ENCODE measurements at regions not wholly inside any gene's neighbourhood (a gene's known extent, or its start where the extent isn't known, plus 50 kb on each side); places are given as distances from the start of the nearest gene placed in this dataset.

DNA sequence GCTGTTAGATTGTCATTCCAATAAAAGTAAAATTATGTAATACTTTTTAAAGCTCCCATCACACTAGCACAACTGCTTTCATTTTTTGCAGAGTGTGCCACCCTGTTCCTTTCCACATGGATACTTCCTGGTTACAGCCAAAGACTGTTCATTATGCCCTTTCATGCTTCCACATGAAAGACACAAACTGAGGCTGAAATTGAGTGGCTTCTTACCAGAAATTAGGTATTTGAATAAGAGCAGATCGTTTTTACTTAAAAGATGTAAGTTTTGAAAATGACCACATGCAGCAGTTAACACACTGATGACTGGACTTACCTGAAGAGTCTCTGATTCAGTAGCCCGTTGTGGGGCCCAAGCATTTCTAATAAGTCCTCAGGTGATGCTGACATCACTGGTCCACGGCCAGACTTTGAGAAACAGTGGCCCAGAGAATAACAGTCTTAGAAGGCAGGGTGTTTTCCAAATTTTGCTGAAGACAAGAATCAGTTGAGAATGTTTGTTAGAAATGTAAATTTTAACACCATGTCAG is 187.6 kb upstream of the DMRT1 start:
- Histone ChIP-seq H3K9me3 (ENCODE audit: control insufficient read depth in 1 of 2, low read length in 2 of 2) (no peaks in the 10 kb centered on the region), H3K4me1 (ENCODE audit: control insufficient read depth in 1 of 2, insufficient read depth in 2 of 2, low read length in 2 of 2) (peaks cover 3 to 16% of the 10 kb centered on the region in 2 donors), H3K27ac (ENCODE audit: low read depth, low read length) (no peak overlapping the region), H3K27me3 (ENCODE audit: control insufficient read depth in 1 of 2, insufficient read depth in 2 of 2, low read length in 2 of 2) (no peaks in the 10 kb centered on the region), H3K9ac (ENCODE audit: low read depth in 1 of 2, low read length in 2 of 2) (no peak overlapping the region), H3K4me3 (ENCODE audit: low read depth in 1 of 2, low read length in 2 of 2) (no peak overlapping the region), H3K36me3 (ENCODE audit: control insufficient read depth in 1 of 2, insufficient read depth in 2 of 2, low read length in 2 of 2) (peaks cover 0 to 2% of the 10 kb centered on the region in 2 donors)

DNA sequence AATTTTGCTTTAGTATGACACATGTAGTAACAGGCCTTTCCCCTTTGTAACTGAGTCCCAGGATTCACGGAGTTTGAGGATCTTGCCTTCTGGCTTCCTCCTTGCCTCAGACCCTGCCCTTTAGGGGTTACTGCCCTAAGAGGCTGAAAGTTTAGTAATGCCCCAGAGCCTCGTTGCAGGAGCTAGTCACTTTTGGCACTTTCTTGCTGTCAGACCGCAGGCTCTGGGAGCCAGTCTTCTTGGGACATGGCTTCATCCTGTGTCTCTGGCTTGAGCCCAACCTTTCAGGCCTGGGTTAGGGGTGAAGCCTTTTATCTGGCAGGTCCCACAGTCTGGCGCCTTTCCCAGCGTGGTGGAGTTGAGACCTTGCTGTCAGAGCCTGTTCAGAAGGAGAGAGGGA is 185.6 kb upstream of the DMRT1 start:
- no peak overlapping the region for H3K9ac ChIP-seq (ENCODE audit: low read depth in 1 of 2, low read length in 2 of 2)
- H3K4me1 ChIP-seq (ENCODE audit: control insufficient read depth in 1 of 2, insufficient read depth in 2 of 2, low read length in 2 of 2), result peaks cover 3 to 7% of the 10 kb centered on the region in 2 donors
- no peak overlapping the region for H3K27ac ChIP-seq (ENCODE audit: low read depth, low read length)
- H3K9me3 ChIP-seq (ENCODE audit: control insufficient read depth in 1 of 2, low read length in 2 of 2), result no peaks in the 10 kb centered on the region
- no peaks in the 10 kb centered on the region for H3K27me3 ChIP-seq (ENCODE audit: control insufficient read depth in 1 of 2, insufficient read depth in 2 of 2, low read length in 2 of 2)
- H3K36me3 ChIP-seq (ENCODE audit: control insufficient read depth in 1 of 2, insufficient read depth in 2 of 2, low read length in 2 of 2), result peaks cover 0 to 2% of the 10 kb centered on the region in 2 donors
- H3K4me3 ChIP-seq (ENCODE audit: low read depth in 1 of 2, low read length in 2 of 2), result no peak overlapping the region

- H3K4me3 ChIP-seq (ENCODE audit: low read depth in 1 of 2, low read length in 2 of 2), result no peak overlapping the region
- H3K9ac ChIP-seq (ENCODE audit: low read depth in 1 of 2, low read length in 2 of 2), result no peak overlapping the region
- H3K9me3 ChIP-seq (ENCODE audit: control insufficient read depth in 1 of 2, low read length in 2 of 2), result no peaks in the 10 kb centered on the region
- peaks cover 3 to 7% of the 10 kb centered on the region in 2 donors for H3K4me1 ChIP-seq (ENCODE audit: control insufficient read depth in 1 of 2, insufficient read depth in 2 of 2, low read length in 2 of 2)
- H3K27ac ChIP-seq (ENCODE audit: low read depth, low read length), result no peak overlapping the region
- H3K36me3 ChIP-seq (ENCODE audit: control insufficient read depth in 1 of 2, insufficient read depth in 2 of 2, low read length in 2 of 2), result no peaks in the 10 kb centered on the region
- H3K27me3 ChIP-seq (ENCODE audit: control insufficient read depth in 1 of 2, insufficient read depth in 2 of 2, low read length in 2 of 2), result no peaks in the 10 kb centered on the region
These were observed 184.4 kb upstream of the DMRT1 start for GRCh38 chr9:656926-657568.

DNA sequence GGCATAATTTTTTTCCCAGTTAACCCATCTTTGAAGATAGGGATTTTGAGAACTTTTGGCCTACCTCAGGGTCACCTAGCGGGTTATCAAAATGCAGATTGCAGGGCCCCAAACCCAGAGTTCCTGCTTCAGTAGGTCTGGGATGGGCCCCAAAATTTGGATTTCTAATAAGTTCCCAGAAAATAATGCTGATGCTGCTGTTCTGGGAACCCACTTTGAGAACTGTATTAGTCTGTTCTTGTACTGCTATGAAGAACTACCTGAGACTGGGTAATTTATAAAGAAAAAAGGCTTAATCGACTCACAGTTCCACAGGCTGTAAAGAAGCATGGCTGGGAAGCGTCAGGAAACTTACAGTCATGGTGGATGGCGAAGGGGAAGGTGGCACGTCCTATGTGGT is 182.2 kb upstream of the DMRT1 start:
- H3K4me1 ChIP-seq (ENCODE audit: control insufficient read depth in 1 of 2, insufficient read depth in 2 of 2, low read length in 2 of 2), result peaks cover 3 to 7% of the 10 kb centered on the region in 2 donors
- no peaks in the 10 kb centered on the region for H3K36me3 ChIP-seq (ENCODE audit: control insufficient read depth in 1 of 2, insufficient read depth in 2 of 2, low read length in 2 of 2)
- H3K27ac ChIP-seq (ENCODE audit: low read depth, low read length), result no peak overlapping the region
- no peak overlapping the region for H3K4me3 ChIP-seq (ENCODE audit: low read depth in 1 of 2, low read length in 2 of 2)
- no peak overlapping the region for H3K9ac ChIP-seq (ENCODE audit: low read depth in 1 of 2, low read length in 2 of 2)
- H3K27me3 ChIP-seq (ENCODE audit: control insufficient read depth in 1 of 2, insufficient read depth in 2 of 2, low read length in 2 of 2), result no peaks in the 10 kb centered on the region
- no peaks in the 10 kb centered on the region for H3K9me3 ChIP-seq (ENCODE audit: control insufficient read depth in 1 of 2, low read length in 2 of 2)

GRCh38 chr9:660227-660626 is 181.3 kb upstream of the DMRT1 start:
- no peak overlapping the region for H3K27ac ChIP-seq (ENCODE audit: low read depth, low read length)
- H3K4me1 ChIP-seq (ENCODE audit: control insufficient read depth in 1 of 2, insufficient read depth in 2 of 2, low read length in 2 of 2), result peaks cover 3 to 7% of the 10 kb centered on the region in 2 donors
- H3K27me3 ChIP-seq (ENCODE audit: control insufficient read depth in 1 of 2, insufficient read depth in 2 of 2, low read length in 2 of 2), result no peaks in the 10 kb centered on the region
- H3K4me3 ChIP-seq (ENCODE audit: low read depth in 1 of 2, low read length in 2 of 2), result no peak overlapping the region
- H3K36me3 ChIP-seq (ENCODE audit: control insufficient read depth in 1 of 2, insufficient read depth in 2 of 2, low read length in 2 of 2), result no peaks in the 10 kb centered on the region
- no peaks in the 10 kb centered on the region for H3K9me3 ChIP-seq (ENCODE audit: control insufficient read depth in 1 of 2, low read length in 2 of 2)
- no peak overlapping the region for H3K9ac ChIP-seq (ENCODE audit: low read depth in 1 of 2, low read length in 2 of 2)

DNA sequence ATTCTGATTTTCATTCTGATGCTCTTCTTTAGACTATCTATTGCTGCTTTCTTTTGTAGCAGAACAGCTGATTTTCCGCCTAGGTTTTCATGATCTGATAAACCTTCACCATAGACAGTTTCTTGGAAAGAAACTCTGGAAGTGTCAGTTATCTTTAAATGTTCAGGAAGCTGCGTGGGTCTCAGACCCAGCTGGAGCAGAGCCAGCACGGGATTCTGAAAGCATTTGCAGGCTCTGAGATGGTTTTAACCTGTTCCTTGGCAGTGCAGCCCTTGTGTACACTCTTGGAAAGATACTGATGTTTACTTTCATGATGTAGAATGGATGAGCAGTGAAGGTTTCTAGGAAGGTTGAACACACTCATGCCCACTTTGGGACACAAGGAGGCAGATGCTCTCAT is 178.0 kb upstream of the DMRT1 start:
- Histone ChIP-seq H3K27ac (ENCODE audit: low read depth, low read length) (no peak overlapping the region), H3K4me1 (ENCODE audit: control insufficient read depth in 1 of 2, insufficient read depth in 2 of 2, low read length in 2 of 2) (no peaks in the 10 kb centered on the region), H3K9ac (ENCODE audit: low read depth in 1 of 2, low read length in 2 of 2) (no peak overlapping the region), H3K27me3 (ENCODE audit: control insufficient read depth in 1 of 2, insufficient read depth in 2 of 2, low read length in 2 of 2) (no peaks in the 10 kb centered on the region), H3K9me3 (ENCODE audit: control insufficient read depth in 1 of 2, low read length in 2 of 2) (no peaks in the 10 kb centered on the region), H3K36me3 (ENCODE audit: control insufficient read depth in 1 of 2, insufficient read depth in 2 of 2, low read length in 2 of 2) (no peaks in the 10 kb centered on the region), H3K4me3 (ENCODE audit: low read depth in 1 of 2, low read length in 2 of 2) (no peak overlapping the region)

DNA sequence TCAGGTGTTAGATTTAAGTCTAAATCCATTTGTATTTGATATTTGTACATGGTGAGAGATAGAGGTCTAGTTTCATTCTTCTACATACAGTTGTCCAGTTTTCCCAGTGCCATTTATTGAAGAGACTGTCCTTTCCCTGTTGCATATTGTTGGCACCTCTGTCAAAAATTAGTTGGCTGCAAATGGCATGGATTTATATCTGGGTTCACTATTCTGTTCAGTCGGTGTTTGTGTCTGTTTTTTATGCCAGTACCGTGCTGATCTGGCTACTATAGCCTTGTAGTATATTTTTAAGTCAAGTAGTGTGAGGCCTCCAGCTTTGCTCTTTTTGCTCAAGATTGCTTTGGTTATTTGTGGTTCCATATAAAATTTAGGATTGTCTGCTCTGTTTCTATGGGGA is 176.2 kb upstream of the DMRT1 start:
- H3K27ac ChIP-seq (ENCODE audit: low read depth, low read length), result no peak overlapping the region

DNA sequence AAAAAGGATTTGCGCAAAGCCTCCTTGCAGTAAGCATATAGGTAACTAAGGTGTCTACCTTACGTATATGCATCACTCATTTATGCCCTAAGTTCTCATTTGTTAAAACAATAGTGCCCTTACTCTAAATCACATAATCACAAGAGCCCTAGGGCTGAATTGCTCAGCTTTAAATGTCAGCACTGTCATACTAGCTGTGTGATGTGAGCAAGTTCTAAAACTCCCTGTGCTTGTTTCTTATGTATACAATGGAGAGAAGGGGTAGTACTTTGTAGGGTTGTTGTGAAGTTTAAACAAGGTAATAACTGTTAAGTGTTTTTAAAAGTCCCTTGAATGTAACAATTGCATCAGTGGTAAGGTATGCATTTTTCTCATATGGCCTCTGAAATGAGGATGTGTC is 169.5 kb upstream of the DMRT1 start:
- Histone ChIP-seq H3K4me1 (ENCODE audit: control insufficient read depth in 1 of 2, insufficient read depth in 2 of 2, low read length in 2 of 2) (peaks cover 0 to 10% of the 10 kb centered on the region in 2 donors), H3K9ac (ENCODE audit: low read depth in 1 of 2, low read length in 2 of 2) (no peak overlapping the region), H3K36me3 (ENCODE audit: control insufficient read depth in 1 of 2, insufficient read depth in 2 of 2, low read length in 2 of 2) (no peaks in the 10 kb centered on the region), H3K4me3 (ENCODE audit: low read depth in 1 of 2, low read length in 2 of 2) (no peak overlapping the region), H3K27me3 (ENCODE audit: control insufficient read depth in 1 of 2, insufficient read depth in 2 of 2, low read length in 2 of 2) (no peaks in the 10 kb centered on the region), H3K9me3 (ENCODE audit: control insufficient read depth in 1 of 2, low read length in 2 of 2) (peaks cover 0 to 3% of the 10 kb centered on the region in 2 donors), H3K27ac (ENCODE audit: low read depth, low read length) (no peak overlapping the region)

More for the DNA sequence above, 176.2 kb upstream of the DMRT1 start:
- Histone ChIP-seq H3K4me1 (ENCODE audit: control insufficient read depth in 1 of 2, insufficient read depth in 2 of 2, low read length in 2 of 2) (no peaks in the 10 kb centered on the region), H3K9ac (ENCODE audit: low read depth in 1 of 2, low read length in 2 of 2) (no peak overlapping the region), H3K4me3 (ENCODE audit: low read depth in 1 of 2, low read length in 2 of 2) (no peak overlapping the region), H3K27me3 (ENCODE audit: control insufficient read depth in 1 of 2, insufficient read depth in 2 of 2, low read length in 2 of 2) (no peaks in the 10 kb centered on the region), H3K9me3 (ENCODE audit: control insufficient read depth in 1 of 2, low read length in 2 of 2) (peaks cover 0 to 3% of the 10 kb centered on the region in 2 donors), H3K36me3 (ENCODE audit: control insufficient read depth in 1 of 2, insufficient read depth in 2 of 2, low read length in 2 of 2) (no peaks in the 10 kb centered on the region)

GRCh38 chr9:672851-673250 is 168.6 kb upstream of the DMRT1 start:
- H3K9me3 ChIP-seq (ENCODE audit: control insufficient read depth in 1 of 2, low read length in 2 of 2), result peaks cover 0 to 3% of the 10 kb centered on the region in 2 donors
- no peaks in the 10 kb centered on the region for H3K27me3 ChIP-seq (ENCODE audit: control insufficient read depth in 1 of 2, insufficient read depth in 2 of 2, low read length in 2 of 2)
- H3K4me3 ChIP-seq (ENCODE audit: low read depth in 1 of 2, low read length in 2 of 2), result no peak overlapping the region
- H3K27ac ChIP-seq (ENCODE audit: low read depth, low read length), result no peak overlapping the region
- H3K36me3 ChIP-seq (ENCODE audit: control insufficient read depth in 1 of 2, insufficient read depth in 2 of 2, low read length in 2 of 2), result no peaks in the 10 kb centered on the region
- H3K9ac ChIP-seq (ENCODE audit: low read depth in 1 of 2, low read length in 2 of 2), result no peak overlapping the region
- peaks cover 0 to 13% of the 10 kb centered on the region in 2 donors for H3K4me1 ChIP-seq (ENCODE audit: control insufficient read depth in 1 of 2, insufficient read depth in 2 of 2, low read length in 2 of 2)

DNA sequence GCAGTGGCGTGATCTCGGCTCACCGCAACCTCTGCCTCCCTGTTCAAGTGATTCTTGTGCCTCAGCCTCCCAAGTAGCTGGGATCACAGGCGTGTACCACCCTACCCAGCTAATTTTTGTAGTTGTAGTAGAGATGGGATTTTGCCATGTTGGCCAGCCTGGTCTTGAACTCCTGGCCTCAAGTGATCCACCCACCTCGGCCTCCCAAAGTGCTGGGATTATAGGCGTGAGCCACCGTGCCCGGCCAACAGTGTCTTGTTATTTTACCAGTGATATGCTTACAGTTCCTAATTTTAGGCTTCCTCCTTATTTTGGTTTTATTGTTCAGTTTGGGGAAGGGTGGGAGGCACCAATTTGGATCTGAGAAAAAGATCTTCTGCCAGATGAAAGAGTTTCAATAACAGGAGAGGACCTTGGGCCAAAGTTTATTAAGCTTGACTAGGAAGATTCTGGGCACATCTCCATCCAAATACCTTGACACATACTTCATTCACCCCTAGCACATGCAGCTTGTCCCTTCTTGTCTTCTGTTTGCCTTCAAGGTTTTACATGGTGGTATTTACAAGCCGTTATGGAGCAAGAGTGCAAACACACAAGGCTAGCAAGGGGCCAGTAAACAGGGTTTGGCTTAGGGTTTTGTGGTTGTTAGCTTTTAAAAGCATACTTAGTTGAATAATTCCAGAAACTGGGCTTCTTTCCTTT is 168.1 kb upstream of the DMRT1 start:
- Histone ChIP-seq H3K36me3 (ENCODE audit: control insufficient read depth in 1 of 2, insufficient read depth in 2 of 2, low read length in 2 of 2) (no peaks in the 10 kb centered on the region), H3K4me3 (ENCODE audit: low read depth in 1 of 2, low read length in 2 of 2) (no peak overlapping the region), H3K9me3 (ENCODE audit: control insufficient read depth in 1 of 2, low read length in 2 of 2) (peaks cover 0 to 3% of the 10 kb centered on the region in 2 donors), H3K27ac (ENCODE audit: low read depth, low read length) (no peak overlapping the region), H3K9ac (ENCODE audit: low read depth in 1 of 2, low read length in 2 of 2) (no peak overlapping the region), H3K27me3 (ENCODE audit: control insufficient read depth in 1 of 2, insufficient read depth in 2 of 2, low read length in 2 of 2) (no peaks in the 10 kb centered on the region), H3K4me1 (ENCODE audit: control insufficient read depth in 1 of 2, insufficient read depth in 2 of 2, low read length in 2 of 2) (peaks cover 0 to 13% of the 10 kb centered on the region in 2 donors)

Measured in duodenal mucosa (tissue), 2 donors.